SU-DHL-6 (cell line): ENCODE measurements at regions not wholly inside any gene's neighbourhood (a gene's known extent, or its start where the extent isn't known, plus 50 kb on each side); places are given as distances from the start of the nearest gene placed in this dataset.
"Not testable (repeated sequence)": the region's sequence is repeated elsewhere in the genome, so short reads cannot be mapped to it uniquely, and the experiment has no call there.

ENCODE experiments used
- H2AFZ ChIP-seq: fragments of 200-600 bp; sonication (generic); 2 replicates; pipeline ENCODE4 v1.6.1; 2014; ENCODE audit warnings: low read depth, mild to moderate bottlenecking, moderate library complexity, mixed read lengths, antibody characterized with exemption, low read length; ENCODE audit not compliant: severe bottlenecking
- H3F3A ChIP-seq: fragments of 200-600 bp; shearing (Covaris generic); 2 replicates; pipeline ENCODE4 v1.6.0; 2016; ENCODE audit warnings: antibody characterized with exemption, mild to moderate bottlenecking; ENCODE audit not compliant: insufficient read depth
- H3K27ac ChIP-seq: fragments of 200-600 bp; sonication (generic); 2 replicates; pipeline ENCODE4 v1.5.1; 2016; ENCODE audit warnings: low read depth, mild to moderate bottlenecking, low read length, moderate library complexity, mixed read lengths
- H3K27me3 ChIP-seq: fragments of 200-600 bp; sonication (generic), shearing (Covaris generic); 2 replicates; pipeline ENCODE4 v1.6.0; 2014; ENCODE audit warnings: mild to moderate bottlenecking, low read length
- H3K36me3 ChIP-seq: fragments of 200-600 bp; sonication (generic); 2 replicates; pipeline ENCODE4 v1.6.1; 2014; ENCODE audit warnings: mild to moderate bottlenecking, low read length, mixed read lengths
- H3K4me2 ChIP-seq: fragments of 300-600, 200-600 bp; shearing (Covaris generic), sonication (generic); 2 replicates; pipeline ENCODE4 v1.6.0; 2014; ENCODE audit warnings: low read length, low read depth, mild to moderate bottlenecking; ENCODE audit not compliant: poor library complexity, severe bottlenecking
- H3K4me3 ChIP-seq: fragments of 200-600 bp; sonication (generic); 2 replicates; pipeline ENCODE4 v1.5.1; 2014; ENCODE audit warnings: antibody characterized with exemption, low read length, mild to moderate bottlenecking, mixed read lengths; ENCODE audit not compliant: insufficient read depth, poor library complexity, severe bottlenecking
- H3K79me2 ChIP-seq: fragments of 200-600 bp; sonication (generic); 2 replicates; pipeline ENCODE4 v1.6.1; 2014; ENCODE audit warnings: mild to moderate bottlenecking, low read length, moderate library complexity; ENCODE audit not compliant: insufficient read depth
- H3K9ac ChIP-seq: fragments of 200-600 bp; sonication (generic); 2 replicates; pipeline ENCODE4 v1.7.0; 2014; ENCODE audit warnings: mild to moderate bottlenecking, low read length
- H3K9me2 ChIP-seq: fragments of 200-600 bp; sonication (generic); replicated peaks from 2 replicates; pipeline ENCODE4 v1.6.1; 2014; ENCODE audit warnings: low read length; ENCODE audit not compliant: insufficient read depth
- H3K9me3 ChIP-seq: fragments of 200-600 bp; sonication (generic); 2 replicates; pipeline ENCODE4 v1.6.1; 2014; ENCODE audit warnings: low read length, mixed read lengths; ENCODE audit not compliant: insufficient read depth
- H4K20me1 ChIP-seq: fragments of 200-600 bp; sonication (generic); 2 replicates; pipeline ENCODE4 v1.6.1; 2014; ENCODE audit warnings: low read depth, mild to moderate bottlenecking, antibody characterized with exemption, low read length, moderate library complexity, mixed read lengths
- EZH2phosphoT487 ChIP-seq: fragments of 200-600 bp; sonication (generic), shearing (Covaris generic); conservative IDR thresholded peaks from 2 replicates; pipeline ENCODE4 v1.6.1; 2018; ENCODE audit warnings: mild to moderate bottlenecking, antibody characterized with exemption, low read length, moderate library complexity, mixed read lengths
- TF ChIP-seq, protein P1 (sequence below): fragments of 200-600 bp; sonication (generic); IDR thresholded peaks from one replicate; pipeline ENCODE4 v1.5.1; 2017; ENCODE audit warnings: antibody characterized with exemption, mild to moderate bottlenecking, low read length, moderate library complexity; ENCODE audit not compliant: insufficient read depth, poor library complexity, severe bottlenecking

DNA sequence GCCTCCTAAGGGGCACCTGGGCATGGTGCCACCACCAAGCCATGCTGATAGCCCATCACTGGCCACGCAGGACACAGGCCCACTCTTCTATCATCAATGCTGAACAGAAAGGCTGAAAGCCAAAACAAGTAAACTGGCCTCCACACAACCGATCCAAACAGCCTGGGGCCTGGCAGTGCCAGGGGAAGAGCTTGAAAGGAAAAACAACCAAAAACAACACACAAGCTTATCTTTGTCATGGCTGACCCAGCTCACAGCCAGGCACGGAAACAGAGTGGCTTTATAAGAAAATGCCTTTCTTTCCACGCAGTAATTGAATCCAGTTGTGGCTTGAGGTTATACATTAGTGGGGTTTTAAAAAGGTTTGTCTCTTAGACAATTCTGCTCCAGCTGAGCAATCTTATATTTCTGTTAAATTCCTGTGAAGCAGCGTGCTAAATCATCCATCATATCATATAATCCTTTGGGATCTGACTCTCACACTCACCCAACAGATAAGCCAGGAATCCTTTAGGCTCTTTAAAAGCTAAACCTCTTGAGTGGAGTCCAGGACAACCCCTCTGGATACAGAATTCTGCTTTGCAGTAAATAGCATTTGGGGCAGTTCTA is 65.4 kb upstream of the SLC22A16 start:
- no peaks in the 10 kb centered on the region for H4K20me1 ChIP-seq

DNA sequence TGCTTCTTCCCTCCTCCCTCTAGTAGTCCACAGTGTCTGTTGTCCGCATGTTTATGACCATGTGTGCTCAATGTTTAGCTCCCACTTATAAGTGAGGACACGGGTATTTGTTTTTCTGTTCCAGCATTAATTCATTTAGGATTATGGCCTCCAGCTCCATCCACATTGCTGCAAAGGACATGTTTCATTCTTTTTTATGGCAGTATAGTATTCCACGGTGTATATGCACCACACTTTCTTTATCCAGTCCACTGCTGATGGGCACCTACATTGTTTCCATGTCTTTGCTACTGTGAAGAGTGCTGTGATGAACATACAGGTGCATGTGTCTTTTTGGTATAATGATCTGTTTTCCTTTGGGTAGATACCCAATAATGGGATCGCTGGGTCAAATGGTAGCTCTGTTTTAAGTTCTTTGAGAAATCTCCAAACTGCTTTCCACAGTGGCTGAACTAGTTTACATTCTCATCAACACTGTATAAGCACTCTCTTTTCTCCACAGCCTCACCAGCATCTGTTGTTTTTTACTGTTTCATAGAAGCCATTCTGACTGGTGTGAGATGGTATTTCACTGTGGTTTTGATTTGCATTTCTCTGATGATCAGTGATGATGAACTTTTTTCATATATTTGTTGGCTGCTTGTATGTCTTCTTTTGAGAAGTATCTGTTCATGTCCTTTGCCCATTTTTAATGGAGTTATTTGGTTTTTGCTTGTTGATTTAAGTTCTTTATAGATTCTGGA is 63.0 kb upstream of the SLC22A16 start:
- H4K20me1 ChIP-seq, H3K9me3 ChIP-seq, H2AFZ ChIP-seq, H3K79me2 ChIP-seq, H3K4me3 ChIP-seq, H3K27ac ChIP-seq, H3K4me2 ChIP-seq, H3K36me3 ChIP-seq, H3K27me3 ChIP-seq, H3K9me2 ChIP-seq, H3F3A ChIP-seq, H3K9ac ChIP-seq: not testable (repeated sequence)

More for the DNA sequence above, 65.4 kb upstream of the SLC22A16 start:
- Histone ChIP-seq H3K27me3 (no peaks in the 10 kb centered on the region), H3K79me2 (no peaks in the 10 kb centered on the region), H3K9ac (no peak overlapping the region), H3K9me2 (no peaks in the 10 kb centered on the region), H3K4me3 (no peak overlapping the region), H3K36me3 (no peaks in the 10 kb centered on the region), H2AFZ (no peak overlapping the region), H3K27ac (no peak overlapping the region), H3K9me3 (no peaks in the 10 kb centered on the region), H3F3A (no peaks in the 10 kb centered on the region), H3K4me2 (no peak overlapping the region)
- TF ChIP-seq EZH2phosphoT487 = no peak
- TF ChIP-seq, protein P1, sequence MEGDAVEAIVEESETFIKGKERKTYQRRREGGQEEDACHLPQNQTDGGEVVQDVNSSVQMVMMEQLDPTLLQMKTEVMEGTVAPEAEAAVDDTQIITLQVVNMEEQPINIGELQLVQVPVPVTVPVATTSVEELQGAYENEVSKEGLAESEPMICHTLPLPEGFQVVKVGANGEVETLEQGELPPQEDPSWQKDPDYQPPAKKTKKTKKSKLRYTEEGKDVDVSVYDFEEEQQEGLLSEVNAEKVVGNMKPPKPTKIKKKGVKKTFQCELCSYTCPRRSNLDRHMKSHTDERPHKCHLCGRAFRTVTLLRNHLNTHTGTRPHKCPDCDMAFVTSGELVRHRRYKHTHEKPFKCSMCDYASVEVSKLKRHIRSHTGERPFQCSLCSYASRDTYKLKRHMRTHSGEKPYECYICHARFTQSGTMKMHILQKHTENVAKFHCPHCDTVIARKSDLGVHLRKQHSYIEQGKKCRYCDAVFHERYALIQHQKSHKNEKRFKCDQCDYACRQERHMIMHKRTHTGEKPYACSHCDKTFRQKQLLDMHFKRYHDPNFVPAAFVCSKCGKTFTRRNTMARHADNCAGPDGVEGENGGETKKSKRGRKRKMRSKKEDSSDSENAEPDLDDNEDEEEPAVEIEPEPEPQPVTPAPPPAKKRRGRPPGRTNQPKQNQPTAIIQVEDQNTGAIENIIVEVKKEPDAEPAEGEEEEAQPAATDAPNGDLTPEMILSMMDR = no peak

DNA sequence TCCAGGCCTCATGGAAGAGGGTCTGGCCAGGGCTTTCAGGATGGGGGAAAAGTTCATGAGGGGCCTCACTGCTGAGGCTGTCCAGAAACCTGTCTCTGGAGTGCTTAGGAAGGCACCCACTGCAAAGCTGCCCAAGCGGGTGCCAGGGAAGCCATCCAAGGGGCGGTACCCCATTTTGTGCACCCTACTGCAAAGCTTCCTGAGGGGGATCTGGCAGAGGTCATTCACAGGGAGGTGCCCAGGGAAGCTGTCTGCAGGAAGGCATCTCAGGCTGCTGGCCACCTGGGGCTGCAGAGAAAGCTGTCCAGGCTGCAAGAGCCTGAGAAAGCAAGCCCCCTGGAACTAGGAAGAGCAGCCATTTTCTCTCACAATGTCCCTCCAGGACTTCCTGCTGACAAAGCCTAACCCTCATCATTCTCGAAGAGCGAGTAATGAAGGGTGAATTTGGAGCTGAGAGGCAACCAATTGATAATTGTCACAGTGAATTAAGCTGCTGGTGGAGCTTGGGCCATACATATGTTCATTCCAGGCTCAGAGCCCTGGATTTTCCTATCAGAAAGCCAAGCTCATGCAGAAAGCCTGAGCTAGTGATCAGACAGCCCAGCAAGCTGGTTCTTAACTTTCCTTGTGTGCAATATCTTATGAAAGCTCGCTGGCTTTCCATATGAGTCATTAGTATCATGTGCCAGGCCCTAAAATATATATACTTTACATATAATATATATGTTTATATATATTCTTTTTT is 62.2 kb upstream of the SLC22A16 start:
- Histone ChIP-seq H3K27ac (no peak overlapping the region), H3K4me3 (no peak overlapping the region), H3K9me2 (no peaks in the 10 kb centered on the region), H3F3A (no peaks in the 10 kb centered on the region), H3K79me2 (no peaks in the 10 kb centered on the region), H3K9ac (no peak overlapping the region), H3K9me3 (no peaks in the 10 kb centered on the region), H3K4me2 (no peak overlapping the region), H2AFZ (no peak overlapping the region), H3K27me3 (no peaks in the 10 kb centered on the region), H4K20me1 (no peaks in the 10 kb centered on the region), H3K36me3 (no peaks in the 10 kb centered on the region)
- TF ChIP-seq EZH2phosphoT487 = no peak
- TF ChIP-seq, protein P1 = no peak
